GM12891 (cell line): ENCODE measurements at regions not wholly inside any gene's neighbourhood (a gene's known extent, or its start where the extent isn't known, plus 50 kb on each side); places are given as distances from the start of the nearest gene placed in this dataset.

Experiments used
- DNase-seq: peaks from one replicate; pipeline ENCODE4 v3.0.0; 2011; ENCODE audit warnings: low spot score; ENCODE audit not compliant: insufficient read length
- FAIRE-seq: peaks from 2 replicates; lab custom pipeline; 2011; peaks lifted over from hg19 to GRCh38; lab: Jason Lieb, UNC
- PAX5 ChIP-seq: IDR thresholded peaks from 2 replicates; pipeline ENCODE4 v1.6.1; 2011; ENCODE audit warnings: low read length, moderate library complexity, mild to moderate bottlenecking; ENCODE audit not compliant: insufficient read depth, severe bottlenecking
- POLR2A ChIP-seq: IDR thresholded peaks from 2 replicates; pipeline ENCODE4 v1.6.1; 2011; ENCODE audit warnings: low read depth, low read length, control low read depth
- POLR2AphosphoS5 ChIP-seq: IDR thresholded peaks from 2 replicates; pipeline ENCODE4 v1.6.1; 2011; ENCODE audit warnings: low read depth, low read length, control low read depth
- POU2F2 ChIP-seq: IDR thresholded peaks from 2 replicates; pipeline ENCODE4 v1.6.1; 2011; ENCODE audit warnings: low read depth, mild to moderate bottlenecking, control low read depth, low read length, moderate library complexity
- SPI1 ChIP-seq: IDR thresholded peaks from 2 replicates; pipeline ENCODE4 v1.6.1; 2011; ENCODE audit warnings: low read depth, low read length, control low read depth
- TAF1 ChIP-seq: IDR thresholded peaks from 2 replicates; pipeline ENCODE4 v1.6.1; 2011; ENCODE audit warnings: low read depth, low read length, control low read depth

DNA sequence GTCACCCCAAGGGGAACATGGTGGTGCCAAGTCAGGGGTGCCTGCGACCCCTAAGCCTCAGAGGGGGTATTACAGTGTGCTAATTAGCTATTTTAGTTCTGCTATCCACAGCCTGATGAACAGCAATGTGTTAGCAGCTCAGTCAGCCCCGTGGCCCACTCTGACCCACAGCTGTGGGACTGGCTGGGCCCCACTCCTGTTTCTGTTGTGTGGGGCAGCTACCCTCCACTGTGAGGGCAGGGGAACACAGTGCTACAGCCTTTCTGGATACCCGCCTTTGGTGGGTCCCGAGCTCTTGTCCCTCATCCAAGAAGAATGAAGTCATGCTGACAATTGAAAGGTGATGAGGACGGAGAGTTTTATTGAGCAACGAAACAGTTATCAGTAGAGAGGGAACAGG is 152.5 kb upstream of the GGTLC1 start:
- DNase-seq (no peak), FAIRE-seq (no peak)
- no peak for TF ChIP-seq POLR2AphosphoS5
- TF ChIP-seq SPI1, result no peak
- TF ChIP-seq POLR2A, result no peak
- no peak for TF ChIP-seq PAX5
- TF ChIP-seq TAF1, result no peak
- TF ChIP-seq POU2F2, result no peak

DNA sequence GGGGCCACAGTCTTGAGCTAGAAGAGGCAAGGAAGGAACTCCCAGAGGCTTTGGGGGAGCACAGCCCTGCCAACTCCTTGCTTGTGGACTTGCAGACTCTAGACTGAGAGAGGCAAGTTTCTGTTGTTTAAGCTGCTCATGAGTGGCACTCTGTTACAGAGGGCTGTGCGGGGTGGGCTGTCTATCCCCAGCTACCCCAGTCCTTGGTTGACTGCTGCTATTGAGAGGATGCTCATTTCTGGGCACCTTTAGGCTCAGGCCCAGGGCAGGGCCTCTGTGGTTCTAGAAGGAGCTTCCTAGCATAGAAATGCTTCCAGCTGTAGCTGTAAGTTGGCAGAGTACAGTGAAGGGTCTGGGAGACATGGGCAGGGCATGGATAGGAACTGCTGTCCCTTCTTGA is 151.3 kb upstream of the GGTLC1 start:
- TF ChIP-seq TAF1 (no peak), PAX5 (no peak), POLR2AphosphoS5 (no peak), SPI1 (no peak), POLR2A (no peak), POU2F2 (no peak)
- DNase-seq (no peak), FAIRE-seq (no peak)

DNA sequence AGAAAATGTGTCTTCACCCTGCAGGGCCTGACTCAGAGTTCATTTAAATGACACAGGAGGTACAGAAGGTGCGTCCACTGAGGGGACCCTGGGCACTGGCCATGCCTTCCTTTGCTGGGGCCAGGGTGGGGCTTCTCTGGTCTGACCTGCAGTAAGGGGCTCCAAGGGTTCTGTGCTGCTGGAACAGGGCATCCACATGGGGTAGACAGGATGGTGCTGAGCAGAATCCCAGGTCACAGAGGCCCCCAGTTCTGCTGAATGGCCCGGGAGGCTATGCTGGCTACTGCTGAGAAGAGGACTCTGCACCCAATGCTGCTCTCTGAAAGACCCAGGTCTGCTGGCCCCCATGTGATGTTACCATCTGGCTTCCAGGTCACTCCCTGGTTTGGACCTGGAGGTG is 150.4 kb upstream of the GGTLC1 start:
- FAIRE-seq (no peak), DNase-seq (no peak)
- no peak for TF ChIP-seq SPI1
- TF ChIP-seq TAF1, result no peak
- TF ChIP-seq POU2F2, result no peak
- no peak for TF ChIP-seq POLR2A
- TF ChIP-seq PAX5, result no peak
- TF ChIP-seq POLR2AphosphoS5, result no peak

DNA sequence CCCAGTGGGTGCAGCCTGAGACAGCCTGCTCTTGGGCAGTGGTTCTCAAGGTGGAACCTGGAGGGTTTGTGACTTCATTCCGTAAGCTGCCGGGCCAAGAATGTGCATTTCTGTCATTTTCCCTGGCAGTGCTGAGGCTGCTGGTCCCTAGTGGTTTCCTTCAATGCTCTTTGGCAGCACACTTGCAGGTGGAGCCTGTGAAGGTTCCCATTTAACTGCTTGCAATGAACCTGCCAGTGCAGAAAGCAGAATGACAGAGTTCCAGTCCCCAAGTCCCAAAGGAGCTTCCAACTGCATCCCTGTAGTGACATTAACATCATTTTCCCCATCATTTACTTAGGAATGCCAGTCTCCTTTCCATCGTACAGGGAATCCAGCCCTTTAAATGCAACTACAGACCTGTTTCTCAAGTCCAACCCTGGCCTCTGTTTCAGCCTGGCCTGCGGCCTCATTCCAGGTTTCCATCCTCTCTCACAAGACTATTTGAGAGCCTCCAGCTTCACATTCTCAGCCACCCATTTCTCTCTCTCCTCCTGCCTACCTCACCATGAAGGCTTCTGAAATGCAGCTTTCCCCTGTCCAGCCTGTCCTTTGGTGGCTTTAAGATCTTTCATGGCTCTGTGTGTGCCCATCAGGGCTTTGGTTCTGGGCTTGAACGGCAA is 149.7 kb upstream of the GGTLC1 start:
- TF ChIP-seq SPI1 (no peak), POLR2AphosphoS5 (no peak), POU2F2 (no peak), TAF1 (no peak), POLR2A (no peak), PAX5 (no peak)

DNA sequence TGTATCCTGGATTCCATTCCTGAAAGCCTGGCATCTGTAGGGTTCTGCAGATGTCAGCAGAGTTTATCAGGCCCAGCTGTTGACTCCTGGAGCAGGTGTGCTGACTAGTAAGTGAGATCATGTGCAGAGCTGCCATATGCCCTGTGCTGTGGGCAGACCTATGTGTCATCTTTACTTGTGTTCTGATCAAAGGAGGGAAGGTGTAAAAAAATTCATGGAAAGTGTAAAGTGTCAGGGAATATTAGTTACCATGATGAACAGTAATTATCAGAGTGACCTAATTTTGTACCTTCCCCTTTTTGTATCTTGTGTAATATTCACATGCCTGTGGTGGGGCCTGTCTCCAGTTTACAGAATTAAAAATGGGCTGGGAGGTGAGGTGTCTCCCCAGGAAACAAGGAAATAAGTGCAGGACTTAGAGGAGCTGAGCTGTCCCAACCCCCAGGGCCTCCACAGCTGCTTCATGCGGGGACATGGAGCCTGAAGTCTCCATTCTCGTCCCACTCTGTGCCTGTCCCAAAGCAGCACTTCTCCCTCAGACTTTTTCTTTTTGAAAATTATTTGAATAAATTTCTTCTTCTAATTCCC is 148.2 kb upstream of the GGTLC1 start:
- TF ChIP-seq PAX5 (no peak), POLR2AphosphoS5 (no peak), SPI1 (no peak), POU2F2 (no peak), POLR2A (no peak), TAF1 (no peak)
- FAIRE-seq, result no peak
- no peak for DNase-seq

More for the DNA sequence above, 149.7 kb upstream of the GGTLC1 start:
- no peak for DNase-seq
- FAIRE-seq, result no peak

DNA sequence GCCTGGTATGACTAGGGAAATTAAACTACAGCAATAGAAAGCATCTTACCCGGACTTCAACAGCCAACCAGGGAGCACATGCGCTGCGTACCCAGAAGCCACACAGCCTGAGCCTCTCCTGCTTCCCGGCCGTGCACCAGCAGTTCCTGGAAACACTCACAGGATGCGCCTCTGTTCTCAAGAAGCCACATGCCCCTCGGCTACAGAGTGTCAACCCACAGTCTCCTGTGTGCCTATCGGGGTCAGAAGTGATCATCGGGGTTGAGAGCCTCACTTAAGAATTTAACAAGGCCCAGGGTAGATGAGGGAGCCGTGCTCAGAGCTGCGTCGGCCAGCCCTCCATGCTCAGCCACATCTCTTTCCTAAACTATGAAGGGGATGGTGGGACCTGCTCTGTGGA is 147.2 kb upstream of the GGTLC1 start:
- FAIRE-seq, result no peak
- no peak for DNase-seq
- TF ChIP-seq PAX5 (no peak), POLR2AphosphoS5 (no peak), POU2F2 (no peak), POLR2A (no peak), TAF1 (no peak), SPI1 (no peak)

DNA sequence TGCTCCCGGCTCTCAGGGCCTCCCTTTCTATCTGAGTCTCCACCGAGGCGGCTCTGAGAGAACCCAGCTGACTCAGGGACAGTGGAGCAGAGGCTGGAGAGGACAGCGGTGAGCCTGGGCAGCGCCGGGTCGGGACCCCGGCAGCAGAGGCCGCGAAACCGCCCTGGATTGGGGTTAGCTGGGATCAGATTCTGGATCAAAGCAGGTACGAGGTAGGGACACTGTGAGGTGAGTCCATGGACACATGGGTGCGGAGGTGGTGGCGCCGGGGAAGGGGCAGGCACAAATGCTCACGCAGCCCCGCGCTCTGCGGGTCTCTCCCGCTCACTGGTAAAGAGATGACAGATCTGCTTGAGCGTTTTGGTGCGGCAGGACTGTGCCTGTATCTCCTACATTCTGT is 146.4 kb upstream of the GGTLC1 start:
- FAIRE-seq, result no peak
- no peak for TF ChIP-seq PAX5
- TF ChIP-seq TAF1, result no peak
- no peak for TF ChIP-seq POLR2A
- TF ChIP-seq POLR2AphosphoS5, result no peak
- no peak for TF ChIP-seq POU2F2
- no peak for TF ChIP-seq SPI1
- DNase-seq, result no peak

DNA sequence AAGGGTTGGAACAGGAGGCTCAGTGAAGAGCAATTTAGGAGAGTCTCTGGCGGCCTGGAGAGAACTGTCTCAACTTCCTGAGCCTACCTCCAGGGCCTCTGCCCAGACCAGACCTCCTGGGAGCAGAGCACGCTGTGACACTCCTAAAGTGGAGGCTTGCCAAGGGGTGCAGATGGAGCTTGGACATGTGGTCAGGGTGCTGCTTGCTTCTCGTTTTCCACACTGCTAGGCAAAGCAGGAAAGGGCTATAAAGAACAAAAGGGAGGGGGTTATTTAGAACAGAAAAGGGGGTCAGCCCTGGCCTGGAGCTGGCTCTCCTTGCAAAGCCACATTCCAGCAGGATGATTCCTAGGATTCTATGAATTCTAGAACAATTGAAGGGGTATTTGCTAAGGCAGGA is 145.7 kb upstream of the GGTLC1 start:
- DNase-seq (no peak), FAIRE-seq (no peak)
- TF ChIP-seq POLR2A (no peak), POLR2AphosphoS5 (no peak), SPI1 (no peak), POU2F2 (no peak), PAX5 (no peak), TAF1 (no peak)

DNA sequence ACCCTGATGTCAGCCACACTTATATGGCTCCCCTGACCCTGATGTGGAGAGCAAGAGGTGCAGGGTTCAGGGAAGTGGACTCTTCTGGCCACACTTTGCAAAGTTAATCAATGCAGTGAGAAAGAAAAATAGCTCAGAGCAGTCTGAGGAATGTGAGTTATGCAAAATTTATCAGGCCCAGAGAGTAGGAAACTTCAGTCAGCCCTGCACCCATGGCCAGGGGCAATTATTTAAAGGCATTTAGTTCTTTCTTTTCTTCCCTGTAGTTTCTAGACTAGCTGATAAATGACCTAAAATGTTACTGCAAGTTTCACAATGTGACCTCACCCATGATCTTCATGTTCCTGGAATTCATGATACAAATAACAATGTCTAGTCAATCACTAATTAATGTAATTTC is 143.7 kb upstream of the GGTLC1 start:
- TF ChIP-seq POLR2AphosphoS5, result no peak
- TF ChIP-seq POU2F2, result no peak
- TF ChIP-seq PAX5, result no peak
- no peak for TF ChIP-seq POLR2A
- no peak for TF ChIP-seq SPI1
- TF ChIP-seq TAF1, result no peak
- no peak for FAIRE-seq
- no peak for DNase-seq

DNA sequence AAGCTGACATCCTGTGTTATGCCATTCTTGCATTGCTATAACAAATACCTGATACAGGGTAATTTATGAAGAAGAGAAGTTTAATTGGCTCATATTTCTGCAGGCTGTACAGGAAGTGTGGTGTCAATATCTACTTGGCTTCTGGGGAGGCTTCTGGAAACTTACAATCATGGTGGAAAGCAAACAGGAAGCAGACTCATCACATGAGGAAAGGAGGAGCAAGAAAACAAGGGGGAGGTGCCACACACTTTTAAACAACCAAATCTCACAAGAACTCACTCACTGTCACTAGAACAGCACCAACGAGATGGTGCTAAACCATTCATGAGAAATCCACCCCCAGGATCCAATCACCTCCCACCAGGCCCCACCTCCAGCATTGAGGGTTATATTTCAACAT is 143.1 kb upstream of the GGTLC1 start:
- DNase-seq, result no peak
- FAIRE-seq, result no peak
- TF ChIP-seq PAX5, result no peak
- no peak for TF ChIP-seq POU2F2
- no peak for TF ChIP-seq POLR2AphosphoS5
- no peak for TF ChIP-seq TAF1
- TF ChIP-seq POLR2A, result no peak
- no peak for TF ChIP-seq SPI1
